ENCODE measurements at regions not wholly inside any gene's neighbourhood (a gene's known extent, or its start where the extent isn't known, plus 50 kb on each side); places are given as distances from the start of the nearest gene placed in this dataset.
"Not testable (repeated sequence)": the region's sequence is repeated elsewhere in the genome, so short reads cannot be mapped to it uniquely, and the experiment has no call there.

GRCh38 chr17:71106056-71106455 is 936.7 kb downstream of the KCNJ2 start:
- TF ChIP-seq CTCF (IDR thresholded peaks at IDR 0.05; ENCODE audit: low read length); EZH2 (IDR thresholded peaks at IDR 0.05; ENCODE audit: borderline replicate concordance, low read length): not testable (repeated sequence)

Measured in OCI-LY1 (cell line).